Smooth muscle cell (in vitro differentiated cells): ENCODE measurements at regions not wholly inside any gene's neighbourhood (a gene's known extent, or its start where the extent isn't known, plus 50 kb on each side); places are given as distances from the start of the nearest gene placed in this dataset.

Source experiments
- DNase-seq: peaks from one replicate; lab custom pipeline; 2025; ENCODE audit not compliant: unreplicated experiment; lab: John Stamatoyannopoulos, UW
- H2AFZ ChIP-seq: fragments of 200-600 bp; sonication (generic); 2 replicates; pipeline ENCODE4 v1.6.0; 2016; ENCODE audit warnings: antibody characterized with exemption, low read depth, mild to moderate bottlenecking
- H3F3A ChIP-seq: fragments of 200-600 bp; sonication (generic); 2 replicates; pipeline ENCODE4 v1.6.0; 2017; ENCODE audit warnings: antibody characterized with exemption, low read depth
- H3K27ac ChIP-seq: fragments of 200-600 bp; sonication (generic); 2 replicates; pipeline ENCODE4 v1.5.1; 2016; ENCODE audit warnings: low read depth, mild to moderate bottlenecking
- H3K27me3 ChIP-seq: fragments of 200-600 bp; sonication (generic); 2 replicates; pipeline ENCODE4 v1.6.1; 2016; ENCODE audit warnings: low read depth, mild to moderate bottlenecking
- H3K36me3 ChIP-seq: fragments of 200-600 bp; sonication (generic); 2 replicates; pipeline ENCODE4 v1.5.1; 2016; ENCODE audit warnings: low read depth
- H3K4me1 ChIP-seq: fragments of 200-600 bp; sonication (generic); 2 replicates; pipeline ENCODE4 v1.5.1; 2016; ENCODE audit warnings: low read depth
- H3K4me2 ChIP-seq: fragments of 200-600 bp; sonication (generic); 2 replicates; pipeline ENCODE4 v1.6.0; 2016; ENCODE audit warnings: mild to moderate bottlenecking
- H3K4me3 ChIP-seq: fragments of 200-600 bp; sonication (generic); 2 replicates; pipeline ENCODE4 v1.5.1; 2016; ENCODE audit warnings: mild to moderate bottlenecking
- H3K79me2 ChIP-seq: fragments of 200-600 bp; sonication (generic); 2 replicates; pipeline ENCODE4 v1.6.0; 2016; ENCODE audit warnings: low read depth, mild to moderate bottlenecking
- H3K9ac ChIP-seq: fragments of 200-600 bp; sonication (generic); 2 replicates; pipeline ENCODE4 v1.6.0; 2016; ENCODE audit warnings: low read depth
- H3K9me3 ChIP-seq: fragments of 200-600 bp; sonication (generic); replicated peaks from 2 replicates; pipeline ENCODE4 v1.5.1; 2016; ENCODE audit warnings: low read depth
- H4K20me1 ChIP-seq: fragments of 200-600 bp; sonication (generic); 2 replicates; pipeline ENCODE4 v1.6.0; 2016; ENCODE audit warnings: low read depth
- WGBS: methylation state at CpG from one replicate; pipeline ENCODE4 v1.1.7; 2016; ENCODE audit warnings: low lambda C conversion rate; 5-methylcytosine and 5-hydroxymethylcytosine counted together
- TF ChIP-seq, protein P1 (sequence below): fragments of 200-600 bp; sonication (generic); IDR thresholded peaks from 2 replicates; pipeline ENCODE4 v1.5.1; 2017; ENCODE audit warnings: borderline replicate concordance, mild to moderate bottlenecking, antibody characterized with exemption; ENCODE audit not compliant: insufficient read depth, poor library complexity, severe bottlenecking

- Histone ChIP-seq H3K36me3 (no peaks in the 10 kb centered on the region), H3F3A (no peaks in the 10 kb centered on the region), H3K4me3 (no peak overlapping the region), H4K20me1 (no peaks in the 10 kb centered on the region), H3K4me2 (no peak overlapping the region), H3K27me3 (no peaks in the 10 kb centered on the region), H3K9me3 (no peaks in the 10 kb centered on the region), H3K4me1 (peaks cover 7% of the 10 kb centered on the region), H3K27ac (no peak overlapping the region), H3K9ac (no peak overlapping the region), H2AFZ (no peak overlapping the region), H3K79me2 (no peaks in the 10 kb centered on the region)
- whole genome bisulfite sequencing, result 82% methylated on average over 7 of the region's 7 CpGs
- TF ChIP-seq, protein P1, sequence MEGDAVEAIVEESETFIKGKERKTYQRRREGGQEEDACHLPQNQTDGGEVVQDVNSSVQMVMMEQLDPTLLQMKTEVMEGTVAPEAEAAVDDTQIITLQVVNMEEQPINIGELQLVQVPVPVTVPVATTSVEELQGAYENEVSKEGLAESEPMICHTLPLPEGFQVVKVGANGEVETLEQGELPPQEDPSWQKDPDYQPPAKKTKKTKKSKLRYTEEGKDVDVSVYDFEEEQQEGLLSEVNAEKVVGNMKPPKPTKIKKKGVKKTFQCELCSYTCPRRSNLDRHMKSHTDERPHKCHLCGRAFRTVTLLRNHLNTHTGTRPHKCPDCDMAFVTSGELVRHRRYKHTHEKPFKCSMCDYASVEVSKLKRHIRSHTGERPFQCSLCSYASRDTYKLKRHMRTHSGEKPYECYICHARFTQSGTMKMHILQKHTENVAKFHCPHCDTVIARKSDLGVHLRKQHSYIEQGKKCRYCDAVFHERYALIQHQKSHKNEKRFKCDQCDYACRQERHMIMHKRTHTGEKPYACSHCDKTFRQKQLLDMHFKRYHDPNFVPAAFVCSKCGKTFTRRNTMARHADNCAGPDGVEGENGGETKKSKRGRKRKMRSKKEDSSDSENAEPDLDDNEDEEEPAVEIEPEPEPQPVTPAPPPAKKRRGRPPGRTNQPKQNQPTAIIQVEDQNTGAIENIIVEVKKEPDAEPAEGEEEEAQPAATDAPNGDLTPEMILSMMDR, result no peak
- DNase-seq, result no peak
Measured at GRCh38 chr18:73780218-73780617, 367.4 kb downstream of the FBXO15 start.

DNA sequence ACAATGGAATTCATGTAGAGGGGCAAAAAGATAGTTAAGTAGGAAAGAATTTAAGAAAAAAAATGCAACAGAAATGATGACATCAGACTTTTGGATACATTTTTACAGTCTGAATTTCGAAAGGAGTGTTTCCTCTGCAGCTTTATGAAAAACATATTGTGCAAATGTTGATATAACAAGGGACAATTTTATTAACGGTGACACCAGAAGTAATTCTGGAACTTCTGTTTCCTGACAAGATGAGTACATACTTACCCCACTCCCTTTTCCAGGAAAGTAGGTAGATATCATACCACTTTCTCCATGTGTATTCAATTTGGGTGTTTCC, 369.6 kb downstream of the FBXO15 start:
- 83% methylated on average over 2 of the region's 2 CpGs for WGBS
- Histone ChIP-seq H4K20me1 (no peaks in the 10 kb centered on the region), H3K27me3 (no peaks in the 10 kb centered on the region), H3K79me2 (no peaks in the 10 kb centered on the region), H3K36me3 (no peaks in the 10 kb centered on the region), H3F3A (no peaks in the 10 kb centered on the region), H3K4me2 (no peak overlapping the region), H3K4me1 (peaks cover 7% of the 10 kb centered on the region), H3K4me3 (no peak overlapping the region), H3K9me3 (no peaks in the 10 kb centered on the region), H3K27ac (no peak overlapping the region), H3K9ac (no peak overlapping the region), H2AFZ (no peak overlapping the region)
- DNase-seq, result no peak
- TF ChIP-seq, protein P1, result no peak

GRCh38 chr18:73777356-73778031, 370.1 kb downstream of the FBXO15 start:
- Histone ChIP-seq H3K4me1 (peaks cover 7% of the 10 kb centered on the region), H3K27ac (no peak overlapping the region), H3K27me3 (no peaks in the 10 kb centered on the region), H3K79me2 (no peaks in the 10 kb centered on the region), H3K4me3 (no peak overlapping the region), H2AFZ (no peak overlapping the region), H4K20me1 (no peaks in the 10 kb centered on the region), H3K4me2 (no peak overlapping the region), H3K9me3 (no peaks in the 10 kb centered on the region), H3F3A (no peaks in the 10 kb centered on the region), H3K36me3 (no peaks in the 10 kb centered on the region), H3K9ac (no peak overlapping the region)
- TF ChIP-seq, protein P1, result no peak
- WGBS, result 71% methylated on average over 1 of the region's 1 CpG
- DNase-seq, result no peak

DNA sequence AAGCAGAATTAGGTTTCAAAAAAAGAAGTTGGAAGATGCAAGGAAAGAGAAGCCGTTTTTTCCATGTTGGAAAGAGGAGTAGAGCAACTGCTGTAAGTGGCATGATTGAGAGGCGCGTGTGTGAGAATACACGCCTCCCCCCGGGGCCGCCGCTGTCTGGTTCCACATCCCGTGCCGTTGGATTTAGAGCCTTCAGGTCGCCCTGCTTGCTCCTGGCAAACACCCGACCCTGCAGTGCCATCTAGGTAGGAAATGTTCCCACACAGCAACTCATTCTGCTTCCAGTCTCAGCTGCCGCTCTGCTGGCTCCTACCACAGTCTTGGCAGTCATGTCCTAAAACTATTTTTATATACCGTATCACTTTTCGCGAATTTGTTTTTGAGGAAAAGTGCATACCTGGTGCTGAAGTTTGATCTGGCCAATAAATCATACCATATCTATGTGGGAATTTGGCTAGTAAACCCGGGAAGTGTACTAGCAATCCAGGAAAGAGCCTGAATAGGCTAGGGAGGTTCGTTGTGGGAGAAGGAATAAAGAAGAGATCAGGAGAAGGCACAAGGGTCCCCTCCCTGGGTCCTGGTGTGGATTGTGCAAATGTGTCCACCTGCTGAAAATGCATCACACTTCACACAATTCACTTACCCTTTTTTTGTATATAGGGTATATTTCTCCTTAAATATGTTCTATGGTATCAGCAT, 372.7 kb downstream of the FBXO15 start:
- DNase-seq, result no peak
- H2AFZ ChIP-seq, result no peak overlapping the region
- no peaks in the 10 kb centered on the region for H4K20me1 ChIP-seq
- TF ChIP-seq, protein P1, result no peak
- H3K9ac ChIP-seq, result no peak overlapping the region
- no peaks in the 10 kb centered on the region for H3K9me3 ChIP-seq
- no peaks in the 10 kb centered on the region for H3K36me3 ChIP-seq
- no peaks in the 10 kb centered on the region for H3K79me2 ChIP-seq
- no peaks in the 10 kb centered on the region for H3F3A ChIP-seq
- H3K4me3 ChIP-seq, result no peak overlapping the region
- 83% methylated on average over 17 of the region's 17 CpGs for WGBS
- H3K27ac ChIP-seq, result no peak overlapping the region
- no peaks in the 10 kb centered on the region for H3K4me1 ChIP-seq
- H3K4me2 ChIP-seq, result no peak overlapping the region
- no peaks in the 10 kb centered on the region for H3K27me3 ChIP-seq
